Smooth muscle cell (in vitro differentiated cells): ENCODE measurements at regions not wholly inside any gene's neighbourhood (a gene's known extent, or its start where the extent isn't known, plus 50 kb on each side); places are given as distances from the start of the nearest gene placed in this dataset.

Experiments
- DNase-seq: peaks from one replicate; lab custom pipeline; 2025; ENCODE audit not compliant: unreplicated experiment; lab: John Stamatoyannopoulos, UW
- H2AFZ ChIP-seq: fragments of 200-600 bp; sonication (generic); 2 replicates; pipeline ENCODE4 v1.6.0; 2016; ENCODE audit warnings: antibody characterized with exemption, low read depth, mild to moderate bottlenecking
- H3F3A ChIP-seq: fragments of 200-600 bp; sonication (generic); 2 replicates; pipeline ENCODE4 v1.6.0; 2017; ENCODE audit warnings: antibody characterized with exemption, low read depth
- H3K27ac ChIP-seq: fragments of 200-600 bp; sonication (generic); 2 replicates; pipeline ENCODE4 v1.5.1; 2016; ENCODE audit warnings: low read depth, mild to moderate bottlenecking
- H3K27me3 ChIP-seq: fragments of 200-600 bp; sonication (generic); 2 replicates; pipeline ENCODE4 v1.6.1; 2016; ENCODE audit warnings: low read depth, mild to moderate bottlenecking
- H3K36me3 ChIP-seq: fragments of 200-600 bp; sonication (generic); 2 replicates; pipeline ENCODE4 v1.5.1; 2016; ENCODE audit warnings: low read depth
- H3K4me1 ChIP-seq: fragments of 200-600 bp; sonication (generic); 2 replicates; pipeline ENCODE4 v1.5.1; 2016; ENCODE audit warnings: low read depth
- H3K4me2 ChIP-seq: fragments of 200-600 bp; sonication (generic); 2 replicates; pipeline ENCODE4 v1.6.0; 2016; ENCODE audit warnings: mild to moderate bottlenecking
- H3K4me3 ChIP-seq: fragments of 200-600 bp; sonication (generic); 2 replicates; pipeline ENCODE4 v1.5.1; 2016; ENCODE audit warnings: mild to moderate bottlenecking
- H3K79me2 ChIP-seq: fragments of 200-600 bp; sonication (generic); 2 replicates; pipeline ENCODE4 v1.6.0; 2016; ENCODE audit warnings: low read depth, mild to moderate bottlenecking
- H3K9ac ChIP-seq: fragments of 200-600 bp; sonication (generic); 2 replicates; pipeline ENCODE4 v1.6.0; 2016; ENCODE audit warnings: low read depth
- H3K9me3 ChIP-seq: fragments of 200-600 bp; sonication (generic); replicated peaks from 2 replicates; pipeline ENCODE4 v1.5.1; 2016; ENCODE audit warnings: low read depth
- H4K20me1 ChIP-seq: fragments of 200-600 bp; sonication (generic); 2 replicates; pipeline ENCODE4 v1.6.0; 2016; ENCODE audit warnings: low read depth
- CTCF ChIP-seq: fragments of 200-600 bp; sonication (generic); IDR thresholded peaks from 2 replicates; pipeline ENCODE4 v1.5.1; 2017; ENCODE audit warnings: borderline replicate concordance, mild to moderate bottlenecking, antibody characterized with exemption; ENCODE audit not compliant: insufficient read depth, poor library complexity, severe bottlenecking
- WGBS: methylation state at CpG from one replicate; pipeline ENCODE4 v1.1.7; 2016; ENCODE audit warnings: low lambda C conversion rate; 5-methylcytosine and 5-hydroxymethylcytosine counted together

- no peak overlapping the region for H3K9ac ChIP-seq
- H3K9me3 ChIP-seq = no peaks in the 10 kb centered on the region
- no peak for DNase-seq
- no peaks in the 10 kb centered on the region for H3K4me1 ChIP-seq
- H3K36me3 ChIP-seq = no peaks in the 10 kb centered on the region
- H3K27me3 ChIP-seq = no peaks in the 10 kb centered on the region
- WGBS = 62% methylated on average over 5 of the region's 5 CpGs
- H3K27ac ChIP-seq = no peak overlapping the region
- H3K4me3 ChIP-seq = no peak overlapping the region
- H3F3A ChIP-seq = no peaks in the 10 kb centered on the region
- H2AFZ ChIP-seq = no peak overlapping the region
- no peaks in the 10 kb centered on the region for H3K79me2 ChIP-seq
- H3K4me2 ChIP-seq = no peak overlapping the region
- no peaks in the 10 kb centered on the region for H4K20me1 ChIP-seq
- TF ChIP-seq CTCF = no peak
Measured at GRCh38 chr5:99646011-99646647, 717.3 kb upstream of the CHD1 start.

GRCh38 chr5:99644822-99645221 is 716.0 kb upstream of the CHD1 start:
- no peaks in the 10 kb centered on the region for H3K36me3 ChIP-seq
- DNase-seq = no peak
- no peak for TF ChIP-seq CTCF
- H4K20me1 ChIP-seq = no peaks in the 10 kb centered on the region
- no peaks in the 10 kb centered on the region for H3F3A ChIP-seq
- H3K9ac ChIP-seq = no peak overlapping the region
- no peaks in the 10 kb centered on the region for H3K4me1 ChIP-seq
- no peak overlapping the region for H3K4me3 ChIP-seq
- H3K79me2 ChIP-seq = no peaks in the 10 kb centered on the region
- H3K27ac ChIP-seq = no peak overlapping the region
- H2AFZ ChIP-seq = no peak overlapping the region
- H3K4me2 ChIP-seq = no peak overlapping the region
- no peaks in the 10 kb centered on the region for H3K9me3 ChIP-seq
- H3K27me3 ChIP-seq = no peaks in the 10 kb centered on the region
- WGBS = 91% methylated on average over 1 of the region's 1 CpG

- Histone ChIP-seq H3F3A (no peaks in the 10 kb centered on the region), H3K4me1 (no peaks in the 10 kb centered on the region), H4K20me1 (no peaks in the 10 kb centered on the region), H3K4me3 (no peak overlapping the region), H3K36me3 (no peaks in the 10 kb centered on the region), H3K79me2 (no peaks in the 10 kb centered on the region), H3K27ac (no peak overlapping the region), H2AFZ (no peak overlapping the region), H3K27me3 (no peaks in the 10 kb centered on the region), H3K9ac (no peak overlapping the region), H3K9me3 (no peaks in the 10 kb centered on the region), H3K4me2 (no peak overlapping the region)
- TF ChIP-seq CTCF = no peak
- WGBS = 93% methylated on average over 2 of the region's 2 CpGs
- no peak for DNase-seq
Measured at GRCh38 chr5:99640646-99641045, 711.8 kb upstream of the CHD1 start.

GRCh38 chr5:99639905-99640304 is 711.1 kb upstream of the CHD1 start:
- no peak for TF ChIP-seq CTCF
- no peaks in the 10 kb centered on the region for H3K79me2 ChIP-seq

More at GRCh38 chr5:99639905-99640304, 711.1 kb upstream of the CHD1 start:
- Histone ChIP-seq H3K36me3 (no peaks in the 10 kb centered on the region), H2AFZ (no peak overlapping the region), H3K27ac (no peak overlapping the region), H3K4me3 (no peak overlapping the region), H3K9me3 (no peaks in the 10 kb centered on the region), H3K4me2 (no peak overlapping the region), H3K27me3 (no peaks in the 10 kb centered on the region), H4K20me1 (no peaks in the 10 kb centered on the region), H3K9ac (no peak overlapping the region), H3K4me1 (no peaks in the 10 kb centered on the region), H3F3A (no peaks in the 10 kb centered on the region)
- no peak for DNase-seq
